NCI-H187 (cell line): ENCODE measurements at regions not wholly inside any gene's neighbourhood (a gene's known extent, or its start where the extent isn't known, plus 50 kb on each side); places are given as distances from the start of the nearest gene placed in this dataset.
"Not testable (repeated sequence)": the region's sequence is repeated elsewhere in the genome, so short reads cannot be mapped to it uniquely, and the experiment has no call there.

Source experiments
- DNase-seq, 2 experiments: peaks; one replicate each; lab custom pipeline; 2025; lab: John Stamatoyannopoulos, UW

DNA sequence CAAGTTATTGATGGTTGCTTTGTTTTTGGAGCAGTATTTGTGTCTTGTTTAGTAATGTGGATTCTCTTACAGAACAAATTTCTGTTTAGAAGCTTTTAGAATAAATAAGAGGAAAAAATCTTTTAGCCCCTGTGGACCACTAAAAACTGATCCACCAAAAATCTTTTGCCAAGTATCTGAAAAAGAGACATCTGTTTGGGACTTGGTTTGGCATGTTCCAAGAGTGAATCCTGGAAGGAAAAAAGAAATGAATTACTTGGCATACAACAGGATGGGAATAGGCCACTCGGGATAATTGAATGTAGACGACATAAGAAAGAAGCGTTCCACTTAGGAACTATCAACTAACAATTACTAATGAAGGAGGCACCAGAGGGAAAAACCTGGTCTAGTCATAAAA is 1350.1 kb upstream of the C9orf72 start:
- DNase-seq: no peak

- no peak for DNase-seq
Observed at GRCh38 chr9:28925157-28925556, 1351.9 kb upstream of the C9orf72 start.

DNA sequence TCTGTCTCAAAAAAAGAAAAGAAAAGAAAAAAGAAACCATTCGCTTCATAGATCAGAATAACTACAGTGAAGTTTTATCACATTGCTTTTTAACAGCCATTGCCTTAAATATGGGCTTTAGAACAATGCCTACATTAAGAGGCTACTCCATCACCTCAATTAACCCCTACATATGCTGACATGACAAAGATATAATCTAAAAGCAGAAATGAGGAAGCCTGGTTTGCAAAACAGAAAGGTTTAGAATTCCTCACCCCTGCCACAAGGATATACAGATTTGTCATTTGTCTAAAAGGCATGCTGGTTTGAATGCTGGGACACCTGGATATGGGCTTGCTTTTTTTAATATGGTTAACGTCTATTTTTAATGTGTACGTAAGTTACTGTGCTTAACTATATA is 1353.0 kb upstream of the C9orf72 start:
- DNase-seq: no peak

DNA sequence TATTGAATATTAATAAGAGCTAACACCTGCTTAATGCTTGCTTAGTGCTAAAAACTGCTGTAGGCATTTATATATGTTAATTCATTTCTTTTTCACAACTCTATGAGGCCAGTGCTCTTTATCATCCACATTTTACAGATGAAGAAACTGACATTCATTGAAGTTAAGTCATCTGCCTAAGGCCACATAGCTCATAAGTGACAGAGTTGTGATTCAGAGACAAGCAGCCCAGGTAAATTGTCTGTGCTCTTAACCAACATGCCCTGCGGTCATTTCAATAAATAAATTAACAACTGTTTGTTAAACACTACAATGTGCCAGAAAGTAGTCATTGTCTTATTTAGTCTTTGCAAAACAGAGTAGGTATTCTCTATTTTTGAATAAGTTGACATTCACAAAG is 1354.4 kb upstream of the C9orf72 start:
- no peak for DNase-seq

DNA sequence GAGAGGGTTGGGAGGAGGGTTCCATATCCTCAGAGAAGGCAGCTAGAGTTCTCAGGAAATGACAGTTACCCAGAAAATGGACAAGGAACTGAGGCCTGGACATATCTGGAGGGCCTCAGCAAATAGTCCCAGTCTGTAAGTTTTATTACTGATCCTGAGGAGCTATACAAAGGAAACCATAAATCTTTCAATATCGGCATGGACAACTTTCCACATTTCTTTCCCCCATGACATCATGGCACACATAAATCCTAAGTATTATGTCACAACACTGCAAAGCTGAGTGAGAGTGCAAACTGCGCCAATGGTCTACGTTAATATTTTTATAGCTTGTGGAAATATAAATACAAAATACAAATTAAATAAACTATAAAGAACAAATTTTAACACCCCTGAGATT is 1356.2 kb upstream of the C9orf72 start:
- DNase-seq: no peak

DNA sequence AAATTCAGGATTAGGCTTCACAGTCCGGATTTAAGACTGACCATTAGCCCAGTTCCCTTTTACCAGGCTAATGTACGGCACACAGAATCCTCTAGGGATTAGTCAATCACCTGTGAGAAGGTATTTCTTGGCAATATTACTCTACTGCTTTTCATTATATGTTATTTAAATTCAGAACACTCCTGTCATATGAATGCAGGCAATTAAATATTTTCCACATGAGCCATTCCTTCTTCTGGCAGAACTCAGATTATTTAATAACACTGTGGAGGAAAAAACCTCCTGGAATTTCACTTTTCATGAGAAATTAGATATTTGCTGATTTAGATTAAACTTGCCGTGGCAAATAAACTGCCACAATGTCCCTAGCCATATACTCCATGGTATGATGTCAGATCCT is 1357.5 kb upstream of the C9orf72 start:
- no peak for DNase-seq

DNA sequence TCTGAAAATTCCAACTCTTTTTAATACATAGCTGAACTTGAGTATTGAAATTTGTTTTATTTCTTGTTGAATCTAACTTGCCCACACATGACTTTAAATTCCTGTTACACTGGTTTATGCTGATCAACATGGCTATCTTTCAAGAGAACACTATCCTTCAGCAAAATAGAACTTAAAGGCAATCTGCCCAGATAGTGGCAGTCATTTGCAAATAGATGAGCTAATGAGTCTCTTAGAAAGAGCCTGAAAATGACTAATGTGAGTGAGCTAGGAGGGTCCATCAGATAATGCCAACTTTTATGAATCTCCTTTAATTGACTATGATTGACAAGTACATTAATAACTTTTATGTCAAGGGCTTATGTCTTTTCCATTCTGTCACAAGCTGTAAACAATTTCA is 1360.8 kb upstream of the C9orf72 start:
- DNase-seq: no peak

- DNase-seq: no peak
Observed at GRCh38 chr9:28938981-28939380, 1365.7 kb upstream of the C9orf72 start.

DNA sequence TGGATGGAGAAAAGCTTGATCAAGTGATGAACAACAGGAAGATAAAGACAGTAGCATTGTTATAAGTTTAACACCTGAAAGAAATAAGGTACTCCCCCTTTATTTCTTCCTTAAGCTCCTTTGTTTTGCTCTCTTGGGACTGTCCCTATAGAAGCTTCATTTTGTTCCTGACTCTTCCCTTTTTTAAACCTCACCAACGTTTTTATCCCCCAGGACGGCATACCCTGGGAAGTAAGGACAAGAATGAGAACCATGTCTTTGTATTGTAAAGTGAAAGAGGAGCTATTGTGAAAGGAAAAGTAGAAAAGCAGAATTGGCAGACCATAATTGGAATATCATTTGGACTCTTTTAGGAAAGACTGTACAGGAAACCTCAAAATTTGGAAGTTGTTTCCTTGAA is 1368.6 kb upstream of the C9orf72 start:
- no peak for DNase-seq

DNA sequence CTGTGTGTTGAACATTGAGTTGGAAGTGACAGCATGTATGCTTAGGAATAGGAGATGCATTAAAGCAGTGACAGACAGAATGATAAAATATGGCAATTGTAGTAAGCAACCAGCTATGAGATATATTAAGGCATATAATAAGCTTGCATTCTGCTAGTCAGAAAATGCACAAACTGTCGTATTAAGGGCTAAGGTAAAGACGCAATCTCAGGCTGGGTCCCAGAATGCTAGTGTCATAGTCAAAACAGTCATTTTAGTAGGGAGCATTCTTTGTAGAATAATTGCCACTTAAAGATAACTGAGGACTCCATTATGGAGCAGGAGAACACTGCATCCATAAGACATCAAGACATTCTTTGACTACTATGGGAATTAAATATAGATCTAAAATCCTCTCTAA is 1369.7 kb upstream of the C9orf72 start:
- no peak for DNase-seq

GRCh38 chr9:28946648-28947047 is 1373.4 kb upstream of the C9orf72 start:
- no peak for DNase-seq

GRCh38 chr9:28951945-28952344 is 1378.7 kb upstream of the C9orf72 start:
- no peak for DNase-seq

DNA sequence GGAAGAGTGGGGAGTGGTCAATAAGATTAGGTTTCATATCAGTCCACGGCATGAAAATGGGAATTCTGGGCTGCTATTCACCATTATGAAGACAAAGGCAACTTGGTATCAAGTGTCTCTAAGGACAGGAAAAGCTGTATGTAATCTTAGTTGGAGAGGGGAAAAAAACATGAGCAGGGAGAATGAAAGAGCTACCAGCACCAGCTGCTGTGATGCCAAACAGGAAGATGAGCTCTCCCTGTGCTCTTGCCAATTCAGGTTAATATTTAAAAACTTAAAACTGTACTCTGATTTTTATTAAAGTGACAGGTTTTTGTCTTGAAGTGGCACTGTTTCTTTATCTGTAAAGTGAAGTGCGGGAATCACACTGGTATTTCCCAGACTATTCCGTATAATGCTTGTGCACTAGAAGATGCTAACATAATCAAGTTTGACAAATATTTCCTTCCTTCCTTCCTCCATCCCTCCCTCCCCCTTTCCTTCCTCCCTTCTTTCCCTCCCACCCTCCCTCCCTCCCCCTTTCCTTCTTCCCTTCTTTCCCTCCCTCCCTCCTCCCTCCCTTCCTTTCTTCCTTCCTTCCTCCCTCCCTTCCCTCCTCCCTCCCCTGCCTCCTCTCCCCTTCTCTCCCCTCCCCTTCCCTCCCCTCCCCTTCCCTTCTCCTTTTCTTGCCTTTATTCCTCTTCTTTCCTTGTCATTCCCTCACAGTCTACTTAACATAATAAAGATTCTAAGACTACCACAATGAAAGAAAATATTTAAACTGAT is 1383.0 kb upstream of the C9orf72 start:
- no peak for DNase-seq

GRCh38 chr9:28960602-28961001 is 1387.3 kb upstream of the C9orf72 start:
- DNase-seq: no peak

DNA sequence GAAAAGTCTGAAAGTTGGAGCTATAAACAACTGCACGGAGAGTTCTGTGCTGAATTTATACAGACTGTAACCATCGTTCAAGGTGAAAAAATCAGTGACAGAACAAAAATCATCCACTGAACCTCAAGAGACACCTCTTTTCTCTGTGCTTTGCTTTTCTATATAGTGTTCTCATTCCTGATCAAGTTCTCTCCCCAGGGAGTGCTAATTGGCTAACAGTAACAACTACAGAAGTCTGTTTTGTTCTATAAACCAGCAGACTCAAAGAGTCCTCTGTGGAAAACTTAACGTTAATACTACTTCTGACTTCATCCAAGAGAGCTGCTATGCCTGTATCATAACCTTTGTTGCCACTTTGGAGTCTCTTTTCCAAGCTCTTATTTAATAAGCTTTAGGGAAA is 1388.3 kb upstream of the C9orf72 start:
- DNase-seq: no peak

GRCh38 chr9:28967226-28967625 is 1393.9 kb upstream of the C9orf72 start:
- no peak for DNase-seq

- DNase-seq: no peak
Observed at GRCh38 chr9:28970241-28970654, 1397.0 kb upstream of the C9orf72 start.

DNA sequence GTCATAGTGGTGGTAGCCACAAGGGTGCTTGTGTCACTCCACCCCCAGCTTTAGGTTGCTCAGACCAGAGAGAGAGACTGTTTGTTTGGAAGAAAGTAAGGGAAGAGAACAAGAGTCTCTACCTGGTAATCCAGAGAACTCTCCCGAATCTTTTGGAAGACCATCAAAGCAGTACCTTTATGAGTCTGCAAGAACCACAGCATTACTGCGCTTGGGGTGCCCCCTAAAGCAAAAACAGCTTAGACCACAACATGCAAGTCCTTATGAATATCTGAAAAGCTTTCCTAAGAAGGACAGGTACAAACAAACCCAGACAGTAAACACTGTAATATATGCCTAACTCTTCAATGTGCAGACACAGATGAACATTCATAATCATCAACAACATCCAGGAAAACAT is 1398.6 kb upstream of the C9orf72 start:
- DNase-seq: no peak

DNA sequence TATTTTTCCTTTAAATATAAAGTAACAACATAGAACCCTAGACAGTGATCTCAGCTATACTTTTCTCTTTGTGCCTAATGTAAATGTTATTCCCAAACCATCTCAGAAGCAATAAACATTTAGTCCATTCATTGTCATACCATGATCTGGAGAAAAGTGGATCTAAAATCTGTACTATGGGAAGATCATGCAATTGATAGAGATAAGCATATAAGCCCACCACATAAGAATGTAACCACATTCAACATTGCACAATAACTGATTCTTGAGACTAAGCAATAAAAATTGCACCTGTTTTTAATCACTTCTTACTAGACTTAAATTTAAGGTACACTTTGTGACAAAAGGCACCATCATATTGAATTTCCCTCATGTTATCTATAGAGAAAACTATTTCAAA is 1403.0 kb upstream of the C9orf72 start:
- DNase-seq: no peak

DNA sequence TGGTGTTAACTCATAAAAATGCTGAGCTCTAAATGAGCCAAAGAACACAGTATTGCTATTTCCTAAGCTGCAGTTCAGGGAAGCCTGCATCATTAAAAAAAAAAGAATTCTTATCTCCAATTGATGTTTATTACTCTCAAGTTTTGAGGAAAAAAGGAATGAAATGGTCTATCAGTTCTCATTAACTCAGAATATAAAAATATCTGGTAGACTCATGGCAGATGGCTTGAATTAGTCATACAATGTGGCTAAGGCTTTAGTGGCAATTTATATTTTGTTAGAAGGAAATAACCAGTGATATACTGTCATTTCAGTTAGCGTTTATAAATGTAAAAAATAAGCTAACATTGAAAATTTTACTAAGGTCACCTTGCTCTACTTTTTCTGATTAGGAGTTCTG is 1403.4 kb upstream of the C9orf72 start:
- no peak for DNase-seq

DNA sequence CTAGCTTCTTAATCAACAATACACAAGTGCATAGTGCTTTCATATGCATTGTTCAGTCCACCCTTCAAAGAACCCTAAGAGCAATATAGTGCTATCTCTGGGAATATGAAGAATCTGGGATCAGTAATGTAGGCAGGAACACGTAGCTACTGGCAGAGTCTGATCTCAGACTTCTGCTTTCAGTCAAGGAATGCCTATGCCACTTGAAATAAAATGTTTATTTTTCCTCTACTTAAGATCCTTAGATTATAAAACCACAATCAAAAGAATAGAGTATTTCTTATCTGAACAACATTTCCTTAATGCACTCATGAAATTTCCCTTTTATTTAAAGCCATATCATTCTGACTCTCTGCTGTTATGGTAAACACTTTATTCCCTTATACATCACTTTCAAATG is 1407.8 kb upstream of the C9orf72 start:
- no peak for DNase-seq

- no peak for DNase-seq
Observed at GRCh38 chr9:28981711-28982110, 1408.4 kb upstream of the C9orf72 start.

DNA sequence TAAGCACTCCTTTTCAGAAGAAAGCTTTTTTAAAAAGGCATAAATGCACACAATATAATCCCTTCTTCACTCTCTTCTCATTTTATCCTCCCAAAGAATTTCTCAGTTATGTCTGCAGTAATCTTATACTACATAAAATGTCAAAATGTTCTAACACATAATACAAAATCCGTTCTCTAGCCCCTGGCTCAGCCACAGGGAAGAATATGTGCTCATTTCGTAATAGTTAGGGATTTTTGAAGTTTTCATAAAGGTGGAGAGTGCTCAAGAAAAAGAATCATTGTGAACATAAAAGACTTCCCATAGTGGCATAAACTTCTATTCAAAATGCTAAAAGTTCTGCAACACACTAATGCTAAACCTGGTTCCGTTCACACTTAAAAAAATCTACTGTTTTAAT is 1410.7 kb upstream of the C9orf72 start:
- no peak for DNase-seq

GRCh38 chr9:28990009-28990408 is 1416.7 kb upstream of the C9orf72 start:
- DNase-seq: not testable (repeated sequence)
